ENCODE measurements at regions not wholly inside any gene's neighbourhood (a gene's known extent, or its start where the extent isn't known, plus 50 kb on each side); places are given as distances from the start of the nearest gene placed in this dataset.

DNA sequence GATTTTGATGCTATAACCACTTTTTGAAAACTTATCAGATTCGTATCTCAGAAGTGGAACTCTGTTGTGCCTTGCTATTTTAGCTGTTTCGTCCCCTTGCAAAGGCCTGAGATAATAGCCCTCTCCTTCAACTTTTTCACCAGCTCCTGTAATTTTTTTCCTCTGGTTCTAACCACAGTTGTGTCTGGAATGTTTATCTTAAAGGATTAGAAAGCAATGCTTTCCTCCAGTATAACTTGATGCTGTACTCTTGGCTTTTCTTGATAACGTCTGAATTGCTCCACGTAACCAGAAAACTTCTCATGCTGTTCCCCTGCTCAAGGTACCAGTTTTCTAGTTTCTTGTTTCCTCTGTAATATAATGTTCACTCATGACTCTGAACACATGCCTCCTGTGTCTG lies 209.4 kb downstream of the DTWD2 start:
- no peak overlapping the region for H3K4me3 Mint-ChIP-seq
- ChIA-PET POLR2A (no interaction called here), CTCF (no interaction called here)

DNA sequence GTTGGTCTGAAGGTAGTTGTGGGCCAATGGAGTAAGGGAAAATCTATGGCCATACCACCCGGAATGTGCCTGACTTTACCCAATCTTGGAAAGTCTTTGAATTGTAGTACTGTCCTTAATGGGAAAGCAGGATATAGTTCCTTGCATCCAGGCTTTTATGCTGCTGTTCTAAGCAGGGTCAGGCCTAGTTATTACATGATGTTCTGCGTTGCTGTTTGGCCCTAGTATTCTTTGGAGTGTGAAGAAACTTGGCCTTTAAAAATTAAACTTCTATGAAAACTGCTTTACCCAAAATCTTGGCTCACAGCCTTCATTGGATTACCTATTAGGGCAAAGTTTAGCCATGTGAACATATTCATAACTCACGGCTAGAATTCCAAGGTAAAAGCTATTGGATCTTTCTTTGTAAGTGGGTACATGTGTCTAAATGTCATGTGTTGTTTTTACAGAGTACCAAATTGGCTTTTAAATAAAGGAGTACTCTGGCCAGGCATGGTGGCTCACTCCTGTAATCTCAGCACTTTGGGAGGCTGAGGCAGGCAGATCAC lies 211.1 kb downstream of the DTWD2 start:
- no peaks in the 10 kb centered on the region for H3K36me3 Mint-ChIP-seq (ENCODE audit: low read depth)
- H3K27ac Mint-ChIP-seq = no peak overlapping the region
- ChIA-PET CTCF (no interaction called here), POLR2A (no interaction called here)
- H3K27me3 Mint-ChIP-seq = no peaks in the 10 kb centered on the region
- H3K9me3 Mint-ChIP-seq = no peaks in the 10 kb centered on the region
- DNase-seq = no peak
- no peak overlapping the region for H3K4me3 Mint-ChIP-seq
- H3K4me1 Mint-ChIP-seq = no peaks in the 10 kb centered on the region

More for the DNA sequence above, 209.4 kb downstream of the DTWD2 start:
- H3K27me3 Mint-ChIP-seq = no peaks in the 10 kb centered on the region
- no peaks in the 10 kb centered on the region for H3K36me3 Mint-ChIP-seq (ENCODE audit: low read depth)
- no peak overlapping the region for H3K27ac Mint-ChIP-seq
- H3K9me3 Mint-ChIP-seq = no peaks in the 10 kb centered on the region
- no peaks in the 10 kb centered on the region for H3K4me1 Mint-ChIP-seq
- no peak for DNase-seq

DNA sequence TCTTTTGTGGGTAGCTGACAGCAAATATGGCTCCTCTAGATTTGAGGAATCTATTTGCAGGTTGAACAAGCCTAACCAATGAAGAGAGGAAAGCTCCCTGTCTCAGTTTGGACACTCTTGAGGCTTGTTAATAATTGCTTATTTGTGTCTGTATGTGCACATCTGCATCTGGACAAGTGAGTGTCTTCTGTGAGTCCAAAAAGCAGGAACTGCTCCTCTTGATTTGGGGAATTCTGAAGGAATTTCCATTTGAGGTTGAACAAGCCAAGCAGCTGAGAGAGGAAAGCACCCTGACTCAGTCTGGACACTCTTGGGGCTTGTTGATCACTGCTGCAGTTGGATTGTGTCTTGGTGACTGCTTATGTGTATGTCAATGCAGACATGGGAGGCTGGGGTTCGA lies 211.6 kb downstream of the DTWD2 start:
- H3K9me3 Mint-ChIP-seq = no peaks in the 10 kb centered on the region
- CTCF ChIA-PET = no interaction called here
- H3K4me3 Mint-ChIP-seq = no peak overlapping the region
- DNase-seq = no peak
- no peaks in the 10 kb centered on the region for H3K4me1 Mint-ChIP-seq
- POLR2A ChIA-PET = no interaction called here
- H3K36me3 Mint-ChIP-seq (ENCODE audit: low read depth) = no peaks in the 10 kb centered on the region
- H3K27me3 Mint-ChIP-seq = no peaks in the 10 kb centered on the region
- H3K27ac Mint-ChIP-seq = no peak overlapping the region

DNA sequence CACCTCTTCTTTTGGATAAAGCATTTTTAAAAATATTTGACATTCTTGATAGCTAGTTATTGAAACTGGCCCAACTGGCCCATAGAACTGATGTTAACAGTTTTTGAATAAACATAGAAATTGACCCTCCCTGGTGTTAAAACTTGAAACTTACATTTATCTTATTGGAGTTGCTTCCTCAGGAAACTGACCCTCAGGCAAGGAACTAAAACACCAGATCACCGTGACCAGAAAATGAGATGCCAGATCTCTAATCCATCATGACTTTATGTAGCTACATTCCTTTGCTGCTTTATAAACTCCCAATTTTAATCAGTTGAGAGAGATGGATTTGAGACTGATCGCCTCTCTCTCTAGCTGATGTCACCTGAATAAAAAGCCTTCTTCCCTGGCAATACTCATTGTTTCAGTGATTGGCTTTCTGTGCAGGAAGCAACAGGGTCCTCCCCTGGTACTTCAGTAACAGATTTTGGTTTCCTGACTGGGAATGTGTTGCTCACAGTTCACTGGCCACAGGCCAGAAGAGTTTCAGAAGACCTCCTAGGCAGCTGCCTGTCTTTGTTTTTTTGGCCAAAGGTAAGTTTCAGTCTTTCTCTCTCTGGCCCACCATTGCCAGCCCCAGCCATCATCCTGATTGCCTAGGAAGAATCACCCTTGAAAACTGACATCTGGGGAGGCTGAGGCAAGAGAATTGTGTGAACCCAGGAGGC lies 212.4 kb downstream of the DTWD2 start:
- DNase-seq = no peak
- ChIA-PET POLR2A (no interaction called here), CTCF (no interaction called here)

DNA sequence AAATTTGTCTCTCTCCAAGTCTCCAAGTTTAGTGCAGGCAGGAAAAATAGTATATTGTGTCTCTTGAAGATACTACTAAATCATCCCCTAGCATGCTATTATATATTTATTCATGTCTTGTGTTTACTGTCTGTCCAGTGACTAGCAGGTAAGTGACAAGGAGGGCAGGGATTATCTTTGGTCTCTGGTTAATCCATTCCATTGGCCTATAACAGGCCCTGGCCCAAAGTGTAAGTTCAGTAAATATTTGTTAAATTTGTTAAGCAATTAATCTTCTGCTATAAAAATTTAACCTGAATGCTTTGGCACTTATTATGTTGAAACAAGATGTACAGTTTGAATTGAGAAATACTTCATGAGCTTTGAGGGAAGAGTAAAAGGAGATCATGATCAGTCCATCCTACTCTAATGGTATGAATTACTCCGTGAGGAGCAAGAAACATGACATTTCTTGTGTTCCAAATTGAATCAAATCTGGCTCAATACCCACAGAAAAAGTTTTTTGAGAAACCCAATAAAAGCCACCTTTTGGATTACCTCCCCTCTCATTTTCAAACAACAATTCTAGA lies 219.7 kb downstream of the DTWD2 start:
- H3K36me3 Mint-ChIP-seq (ENCODE audit: low read depth) = no peaks in the 10 kb centered on the region
- H3K27me3 Mint-ChIP-seq = no peaks in the 10 kb centered on the region
- DNase-seq = no peak
- no peaks in the 10 kb centered on the region for H3K9me3 Mint-ChIP-seq
- POLR2A ChIA-PET = no interaction called here
- CTCF ChIA-PET = no interaction called here
- no peak overlapping the region for H3K4me3 Mint-ChIP-seq
- no peak overlapping the region for H3K27ac Mint-ChIP-seq
- no peaks in the 10 kb centered on the region for H3K4me1 Mint-ChIP-seq

More for the DNA sequence above, 212.4 kb downstream of the DTWD2 start:
- Mint-ChIP-seq H3K9me3 (no peaks in the 10 kb centered on the region), H3K36me3 (ENCODE audit: low read depth) (no peaks in the 10 kb centered on the region), H3K27ac (no peak overlapping the region), H3K27me3 (no peaks in the 10 kb centered on the region), H3K4me1 (no peaks in the 10 kb centered on the region), H3K4me3 (no peak overlapping the region)

DNA sequence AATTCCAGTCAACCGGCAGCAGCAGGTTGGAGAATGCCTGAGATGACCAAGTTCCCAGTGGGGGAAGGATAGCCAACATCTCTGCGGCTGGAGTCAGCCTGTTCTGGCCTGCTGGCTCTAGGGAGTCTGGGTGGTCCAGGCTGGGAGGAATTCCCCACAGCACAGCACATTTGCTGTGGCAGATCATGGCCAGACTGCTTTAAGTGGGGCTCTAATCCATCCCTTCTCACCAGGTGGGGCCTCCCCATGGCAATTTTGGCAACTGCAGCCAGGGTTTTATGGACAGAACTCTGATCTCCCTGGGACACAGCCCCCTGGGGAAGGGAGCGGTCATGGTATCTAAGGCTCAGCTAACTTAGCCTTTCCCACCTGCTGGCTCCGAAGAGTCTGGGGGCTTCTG lies 226.1 kb downstream of the DTWD2 start:
- no peak for DNase-seq
- Mint-ChIP-seq H3K36me3 (ENCODE audit: low read depth) (no peaks in the 10 kb centered on the region), H3K4me3 (no peak overlapping the region), H3K4me1 (no peaks in the 10 kb centered on the region), H3K9me3 (no peaks in the 10 kb centered on the region), H3K27me3 (no peaks in the 10 kb centered on the region), H3K27ac (no peak overlapping the region)
- POLR2A ChIA-PET = no interaction called here
- CTCF ChIA-PET = no interaction called here

DNA sequence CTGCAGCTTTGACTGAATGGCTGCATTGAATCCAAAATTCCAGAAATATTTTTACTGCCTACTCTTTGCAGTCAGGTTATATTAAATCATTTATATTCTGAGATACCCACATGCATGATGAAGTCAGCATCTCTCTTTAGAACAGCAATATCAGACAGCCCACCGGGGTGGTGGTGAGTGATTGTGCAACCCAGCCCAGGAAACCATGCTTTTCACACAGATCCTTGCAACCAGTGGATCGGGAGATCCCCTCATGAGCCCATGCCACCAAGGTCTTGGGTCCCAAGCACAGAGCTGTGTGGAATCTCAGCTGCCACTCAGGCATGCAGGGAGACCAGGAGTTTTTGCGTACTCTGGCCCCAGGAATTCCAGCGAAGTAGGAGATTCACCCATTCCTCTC lies 226.5 kb downstream of the DTWD2 start:
- Mint-ChIP-seq H3K4me1 (no peaks in the 10 kb centered on the region), H3K9me3 (no peaks in the 10 kb centered on the region), H3K36me3 (ENCODE audit: low read depth) (no peaks in the 10 kb centered on the region), H3K4me3 (no peak overlapping the region), H3K27ac (no peak overlapping the region), H3K27me3 (no peaks in the 10 kb centered on the region)
- DNase-seq = no peak
- POLR2A ChIA-PET = no interaction called here
- CTCF ChIA-PET = interaction anchor here (1.2 kb wide), 1 partner anchor 31 kb away, joined by 3 read pairs; no protein-coding TSS in a partner anchor

DNA sequence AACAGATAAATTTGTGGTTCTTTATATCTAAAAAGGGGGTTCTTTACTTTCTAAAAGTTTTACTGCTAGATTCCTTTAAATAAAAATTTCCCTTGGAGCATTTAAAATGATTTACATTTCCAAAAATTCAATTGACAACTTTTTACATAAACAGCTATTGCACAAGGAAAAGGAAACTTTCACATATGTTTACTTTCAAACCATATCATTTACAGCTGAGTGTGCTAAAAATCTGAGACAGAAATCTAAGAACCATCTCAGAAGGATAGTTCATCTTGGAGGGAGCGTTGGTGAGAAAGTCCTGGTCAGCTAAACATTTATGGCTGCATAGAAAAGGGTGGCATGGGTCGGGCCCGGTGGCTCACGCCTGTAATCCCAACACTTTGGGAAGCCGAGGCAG lies 235.4 kb downstream of the DTWD2 start:
- H3K4me3 Mint-ChIP-seq = no peak overlapping the region
- DNase-seq = no peak
- CTCF ChIA-PET = no interaction called here
- POLR2A ChIA-PET = no interaction called here
- no peak overlapping the region for H3K27ac Mint-ChIP-seq
- H3K27me3 Mint-ChIP-seq = no peaks in the 10 kb centered on the region
- no peaks in the 10 kb centered on the region for H3K36me3 Mint-ChIP-seq (ENCODE audit: low read depth)
- H3K4me1 Mint-ChIP-seq = no peaks in the 10 kb centered on the region
- no peaks in the 10 kb centered on the region for H3K9me3 Mint-ChIP-seq

DNA sequence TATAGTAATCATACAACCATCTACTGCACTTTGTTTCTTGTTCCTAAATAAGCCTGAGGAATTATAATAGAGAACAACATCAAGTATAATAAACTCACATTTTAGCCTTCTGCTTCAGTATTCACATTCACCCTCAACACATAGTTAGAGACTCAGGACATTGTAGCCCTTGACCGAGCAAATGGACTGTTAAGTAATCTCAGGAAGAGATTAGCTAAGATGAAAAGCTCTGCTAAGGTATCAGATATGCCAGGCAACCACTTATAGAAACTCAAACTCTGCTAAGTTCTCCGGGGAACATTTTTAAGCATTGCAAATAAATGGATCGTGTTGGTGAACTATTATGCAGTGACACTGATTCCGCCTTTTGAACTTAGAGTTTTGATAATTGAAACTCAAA lies 252.0 kb downstream of the DTWD2 start:
- Mint-ChIP-seq H3K27me3 (peaks cover 1% of the 10 kb centered on the region), H3K4me1 (no peaks in the 10 kb centered on the region), H3K27ac (no peak overlapping the region), H3K4me3 (no peak overlapping the region), H3K9me3 (peaks cover 2% of the 10 kb centered on the region), H3K36me3 (ENCODE audit: low read depth) (no peaks in the 10 kb centered on the region)
- ChIA-PET POLR2A (no interaction called here), CTCF (no interaction called here)
- no peak for DNase-seq

DNA sequence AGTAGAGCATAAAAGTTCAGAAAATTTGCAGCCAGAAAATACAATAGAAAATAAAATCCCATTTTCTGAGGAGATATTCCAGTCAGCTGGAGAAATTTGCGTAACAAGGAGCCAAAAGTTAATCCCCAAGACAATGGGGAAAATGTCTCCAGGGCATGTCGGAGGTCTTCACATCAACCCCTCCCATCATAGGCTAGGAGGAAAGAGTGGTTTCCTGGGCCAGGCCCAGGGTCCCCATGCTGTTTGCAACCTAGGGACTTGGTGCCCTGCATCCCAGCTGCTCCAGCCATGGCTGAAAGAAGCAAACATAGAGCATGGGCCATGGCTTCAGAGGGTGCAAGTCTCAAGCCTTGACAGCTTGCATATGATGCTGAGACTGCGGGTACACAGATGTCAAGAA lies 255.0 kb downstream of the DTWD2 start:
- ChIA-PET POLR2A (no interaction called here), CTCF (no interaction called here)
- peaks cover 2% of the 10 kb centered on the region for H3K9me3 Mint-ChIP-seq
- no peaks in the 10 kb centered on the region for H3K4me1 Mint-ChIP-seq
- H3K36me3 Mint-ChIP-seq (ENCODE audit: low read depth) = no peaks in the 10 kb centered on the region
- H3K27ac Mint-ChIP-seq = no peak overlapping the region
- DNase-seq = no peak
- no peak overlapping the region for H3K4me3 Mint-ChIP-seq
- H3K27me3 Mint-ChIP-seq = peaks cover 1% of the 10 kb centered on the region

DNA sequence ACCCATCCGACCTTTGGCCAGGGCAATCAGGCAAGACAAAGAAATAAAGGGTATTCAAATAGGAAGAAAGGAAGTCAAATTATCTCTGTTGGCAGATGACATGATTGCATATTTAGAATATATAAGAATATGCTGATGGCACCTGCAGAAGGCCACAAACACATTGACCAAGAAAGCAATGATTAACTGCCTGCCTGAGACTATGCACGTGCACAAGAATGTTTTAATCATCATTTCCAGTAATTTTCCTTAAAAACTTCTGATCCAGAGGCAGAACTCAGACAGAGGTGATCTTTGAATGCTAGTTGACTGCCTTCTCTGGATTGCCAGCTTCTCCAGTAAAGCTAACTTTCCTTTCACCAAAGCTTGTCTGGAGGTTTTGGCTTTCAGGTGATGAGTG lies 260.2 kb downstream of the DTWD2 start:
- H3K4me1 Mint-ChIP-seq = no peaks in the 10 kb centered on the region
- DNase-seq = no peak
- H3K4me3 Mint-ChIP-seq = no peak overlapping the region
- H3K27ac Mint-ChIP-seq = no peak overlapping the region
- H3K9me3 Mint-ChIP-seq = peaks cover 2% of the 10 kb centered on the region
- no peaks in the 10 kb centered on the region for H3K36me3 Mint-ChIP-seq (ENCODE audit: low read depth)
- peaks cover 1% of the 10 kb centered on the region for H3K27me3 Mint-ChIP-seq
- ChIA-PET POLR2A (no interaction called here), CTCF (no interaction called here)

DNA sequence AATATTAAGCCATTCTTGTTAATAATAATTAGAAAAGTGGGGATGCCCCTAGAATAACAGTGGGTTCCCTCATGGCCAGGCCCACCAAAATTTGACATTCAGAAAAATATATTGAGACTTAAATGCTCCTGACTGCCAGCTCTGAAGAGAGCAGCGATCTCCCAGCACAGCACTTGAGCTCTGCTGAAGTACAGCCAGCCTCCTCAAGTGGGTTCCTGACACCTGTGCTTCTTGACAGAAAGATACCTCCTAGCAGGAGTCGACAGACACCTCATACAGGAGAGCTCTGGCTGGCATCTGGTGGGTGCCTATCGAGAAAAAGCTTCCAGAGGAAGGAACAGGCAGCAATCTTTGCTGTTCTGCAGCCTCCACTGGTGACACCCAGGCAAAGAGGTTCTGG lies 261.5 kb downstream of the DTWD2 start:
- Mint-ChIP-seq H3K36me3 (ENCODE audit: low read depth) (no peaks in the 10 kb centered on the region), H3K27ac (no peak overlapping the region), H3K9me3 (no peaks in the 10 kb centered on the region), H3K27me3 (no peaks in the 10 kb centered on the region), H3K4me1 (no peaks in the 10 kb centered on the region), H3K4me3 (no peak overlapping the region)
- POLR2A ChIA-PET = no interaction called here
- DNase-seq = no peak
- CTCF ChIA-PET = no interaction called here

DNA sequence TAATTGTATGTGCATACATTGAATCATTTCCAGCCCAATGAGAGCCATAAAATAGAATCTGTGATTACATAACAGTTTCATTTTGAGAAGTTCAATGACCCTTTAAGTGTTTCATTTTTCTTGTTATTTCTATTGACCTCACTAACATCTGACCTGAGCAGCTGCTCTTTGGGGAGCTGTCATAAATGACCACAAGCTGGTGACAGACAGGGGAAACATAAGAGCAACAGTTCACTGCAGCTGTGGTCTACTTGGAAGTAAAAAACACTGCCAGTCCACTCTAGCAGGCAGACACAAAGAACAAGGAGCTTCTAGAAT lies 265.4 kb downstream of the DTWD2 start:
- Mint-ChIP-seq H3K36me3 (ENCODE audit: low read depth) (no peaks in the 10 kb centered on the region), H3K27me3 (no peaks in the 10 kb centered on the region), H3K27ac (no peak overlapping the region), H3K9me3 (no peaks in the 10 kb centered on the region), H3K4me3 (no peak overlapping the region), H3K4me1 (no peaks in the 10 kb centered on the region)
- DNase-seq = no peak
- CTCF ChIA-PET = no interaction called here
- POLR2A ChIA-PET = no interaction called here

DNA sequence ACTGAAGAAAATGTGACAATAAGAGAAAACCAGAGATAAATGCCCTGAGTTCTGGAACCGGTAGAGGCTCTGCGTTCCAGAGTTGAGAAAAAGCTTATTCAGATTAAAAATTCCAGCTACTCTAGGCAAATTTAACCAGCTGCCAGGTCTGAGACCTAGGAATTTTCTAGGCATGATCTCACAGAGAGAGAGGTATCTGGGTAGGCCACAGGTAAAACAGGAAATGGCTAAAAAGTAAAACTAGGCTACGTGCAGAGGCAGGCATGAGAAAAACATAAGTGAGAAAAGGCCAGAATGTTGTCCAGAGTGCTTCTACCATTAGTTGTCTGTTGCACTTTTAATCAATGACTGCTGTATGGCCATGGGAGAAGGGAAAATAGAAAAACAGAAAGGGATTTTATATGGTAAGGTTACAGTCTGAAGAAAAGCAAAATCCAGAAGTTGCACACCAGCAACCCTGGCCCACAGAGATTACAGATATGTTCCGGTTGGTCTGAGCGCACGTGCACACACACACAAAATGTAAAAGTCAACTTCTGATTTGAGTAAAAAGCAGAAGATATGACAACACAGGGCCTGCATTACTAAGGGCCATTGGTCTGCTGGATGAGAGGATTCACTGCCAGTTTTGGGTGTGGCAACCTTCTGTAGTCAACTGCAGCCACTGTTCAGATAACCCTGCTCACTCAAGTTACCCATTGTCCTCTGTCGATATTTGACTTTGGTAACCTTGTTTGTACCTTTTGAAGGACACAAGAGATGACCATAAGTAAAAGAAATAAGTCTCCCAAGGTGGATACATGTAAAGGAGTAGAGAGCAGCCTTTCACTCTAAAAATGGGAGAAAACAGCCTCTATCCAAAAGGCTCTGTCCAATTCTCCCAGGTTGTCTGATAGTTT lies 266.0 kb downstream of the DTWD2 start:
- CTCF ChIA-PET = no interaction called here

More for the DNA sequence above, 266.0 kb downstream of the DTWD2 start:
- POLR2A ChIA-PET = no interaction called here
- Mint-ChIP-seq H3K4me1 (no peaks in the 10 kb centered on the region), H3K36me3 (ENCODE audit: low read depth) (no peaks in the 10 kb centered on the region), H3K9me3 (no peaks in the 10 kb centered on the region), H3K4me3 (no peak overlapping the region), H3K27me3 (no peaks in the 10 kb centered on the region), H3K27ac (no peak overlapping the region)
- no peak for DNase-seq
